ENCODE measurements at regions not wholly inside any gene's neighbourhood (a gene's known extent, or its start where the extent isn't known, plus 50 kb on each side); places are given as distances from the start of the nearest gene placed in this dataset. TPM values are rescaled to one million over a fixed set of nuclear protein-coding genes. Genes with fewer than 3 reads are reported as not detected.

DNA sequence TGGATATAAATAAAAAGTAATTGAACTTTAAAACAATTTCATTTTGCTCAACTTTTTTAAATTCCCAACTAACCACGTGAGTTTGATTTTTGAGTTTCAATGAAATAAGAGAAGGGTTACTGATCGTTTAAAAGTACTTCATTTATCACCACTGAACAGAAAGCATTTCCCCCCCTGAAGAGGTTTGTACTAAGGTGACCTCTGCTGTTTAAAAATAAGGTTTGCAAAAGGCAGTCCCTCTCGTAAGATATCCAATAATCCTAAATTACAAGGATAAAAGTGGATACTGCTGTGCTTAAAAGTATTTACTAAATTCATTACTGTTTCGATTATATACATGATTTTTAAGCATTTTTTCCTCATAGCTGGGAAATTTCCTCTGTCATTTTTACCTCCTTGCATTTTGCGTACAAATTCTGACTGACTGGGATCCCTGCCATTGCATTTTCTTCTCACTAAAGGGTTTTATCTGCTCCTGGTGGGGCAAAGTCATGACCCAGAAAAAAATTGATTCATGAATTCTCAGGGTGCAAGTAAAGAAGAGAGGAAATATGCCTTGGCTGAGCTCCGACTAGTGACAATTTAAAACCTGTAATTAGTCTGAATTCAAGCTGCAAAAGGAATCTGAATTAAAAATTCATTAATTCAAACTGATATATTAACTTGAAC, 463.8 kb downstream of the PRKD1 start:
- no peak for DNase-seq

DNA sequence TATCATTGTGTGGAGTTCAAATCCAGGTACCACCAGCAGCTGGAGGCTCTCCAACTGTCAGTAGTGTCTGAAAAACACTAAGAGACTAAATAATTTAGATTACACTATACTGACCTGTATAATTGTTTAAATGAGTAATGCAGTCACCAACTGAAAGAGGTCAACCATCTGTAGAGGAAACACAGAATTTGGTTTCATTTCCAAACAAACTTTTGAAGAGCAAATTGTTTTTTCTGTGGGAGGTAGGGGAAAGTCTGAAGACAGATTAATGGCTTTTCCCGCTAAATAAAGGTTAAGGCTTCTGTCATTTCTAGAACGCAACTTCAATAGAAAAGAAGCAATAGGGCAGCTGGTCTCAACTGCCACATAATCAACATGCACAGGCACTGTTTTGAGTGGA, 462.6 kb downstream of the PRKD1 start:
- no peak for DNase-seq

DNA sequence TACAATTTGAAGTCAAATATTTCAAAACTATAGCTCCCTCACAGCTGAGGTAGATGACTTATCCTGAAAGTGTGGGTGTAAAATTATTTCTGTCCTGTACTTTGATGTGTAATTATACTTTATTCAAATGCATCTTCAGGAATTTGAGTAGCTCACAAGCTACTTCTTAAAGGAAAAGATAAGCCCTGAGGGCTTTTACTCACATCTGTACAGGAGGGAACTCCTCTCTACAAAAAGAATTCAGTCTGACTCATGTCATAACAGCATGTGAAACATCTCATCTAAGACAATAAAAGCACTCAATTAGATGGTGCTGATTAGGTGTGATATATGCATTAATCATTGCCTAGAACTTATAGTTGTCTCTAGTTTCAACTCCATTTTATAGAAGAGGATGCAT, 452.0 kb downstream of the PRKD1 start:
- DNase-seq: no peak

GRCh38 chr14:29486132-29486531, 441.5 kb downstream of the PRKD1 start:
- no peak for DNase-seq

- DNase-seq: peak; percentile 22
Measured at GRCh38 chr14:29489911-29490425, 437.7 kb downstream of the PRKD1 start.

GRCh38 chr14:29493849-29494248, 433.8 kb downstream of the PRKD1 start:
- no peak for DNase-seq

GRCh38 chr14:29494312-29494711, 433.3 kb downstream of the PRKD1 start:
- DNase-seq: no peak

DNA sequence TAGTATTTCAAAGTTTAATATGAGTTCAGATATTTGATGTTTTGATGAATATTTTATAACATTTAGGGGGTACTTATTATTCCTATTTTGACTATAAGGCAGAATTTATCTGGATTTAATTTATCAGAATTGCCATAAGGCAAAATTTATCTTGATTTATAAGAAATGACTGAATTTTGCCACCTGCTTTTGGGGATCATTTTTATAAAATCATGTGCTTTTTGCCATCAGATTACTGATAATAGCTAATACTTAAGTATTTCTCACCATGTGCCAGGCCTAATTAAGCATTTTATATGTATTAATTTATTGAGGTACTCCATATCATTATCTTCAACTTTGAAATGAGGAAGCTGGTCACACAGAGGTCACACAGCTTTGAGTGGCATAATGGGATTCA, 423.7 kb downstream of the PRKD1 start:
- DNase-seq: no peak

DNA sequence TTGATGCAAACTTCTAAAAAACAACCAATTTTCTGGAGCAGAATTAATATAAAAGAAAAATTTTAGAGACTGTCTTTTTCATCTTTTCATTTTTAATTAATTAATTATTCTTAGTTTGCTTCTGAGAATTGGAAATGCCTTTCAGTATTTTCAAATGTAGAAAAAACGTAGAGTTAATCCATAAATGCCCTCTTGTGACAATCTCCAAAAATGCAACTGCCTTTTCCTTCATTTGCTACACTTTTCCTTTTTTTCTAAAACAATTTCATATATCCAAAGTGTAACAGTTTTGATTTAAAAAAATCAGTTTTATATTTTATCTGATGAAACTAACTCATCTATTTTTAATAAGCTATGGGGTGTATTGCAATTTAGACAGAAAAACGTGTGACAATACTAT, 409.3 kb downstream of the PRKD1 start:
- no peak for DNase-seq

DNA sequence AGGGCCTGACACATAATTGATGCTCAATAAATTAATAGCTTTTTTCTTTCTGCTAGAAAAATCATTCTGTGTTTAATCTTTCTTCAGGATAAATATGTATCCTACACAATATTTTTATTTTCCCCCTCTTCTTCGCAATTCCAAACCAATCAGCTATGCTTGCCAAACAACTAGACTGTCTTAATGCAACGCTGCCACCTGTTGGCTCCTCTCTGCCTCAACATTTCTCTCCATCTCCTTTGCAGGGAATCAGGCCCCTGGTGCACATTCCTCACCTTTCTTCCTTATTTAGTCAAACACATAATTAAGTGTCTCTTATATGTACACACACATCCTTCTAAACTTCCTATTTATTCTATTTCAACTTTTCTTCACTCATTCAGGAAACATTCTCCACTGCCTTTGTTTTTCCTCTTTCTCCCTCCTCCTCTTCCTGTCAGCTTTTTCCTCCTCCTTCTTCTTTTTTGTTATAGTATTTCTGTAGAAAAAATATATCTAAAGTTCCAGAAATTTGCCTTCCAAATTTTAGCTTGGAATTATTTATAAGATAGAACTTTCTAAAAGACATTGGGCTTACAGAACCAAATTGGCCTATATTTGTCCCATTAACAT, 406.0 kb downstream of the PRKD1 start:
- DNase-seq: no peak

Small RNAs in the stretch of these regions (small RNA-seq; reads per million reads assigned to genes)
- gene RF00019: not detected
- gene RNU11-5P: not detected
- not detected for gene RNU6-864P
